VCaP (cell line): ENCODE measurements at regions not wholly inside any gene's neighbourhood (a gene's known extent, or its start where the extent isn't known, plus 50 kb on each side); places are given as distances from the start of the nearest gene placed in this dataset.

Experiments used
- H3K27ac ChIP-seq: fragments of 450-650 bp; 2 replicates; pipeline ENCODE4 v1.5.1; 2017
- CTCF ChIP-seq: fragments of 450-650 bp; conservative IDR thresholded peaks from 2 replicates; pipeline ENCODE4 v1.5.1; 2017; ENCODE audit warnings: mild to moderate bottlenecking, moderate library complexity

- no peak overlapping the region for H3K27ac ChIP-seq
- no peak for TF ChIP-seq CTCF
These were observed 59.2 kb upstream of the FZD7 start for GRCh38 chr2:201974171-201975100.

- TF ChIP-seq CTCF, result no peak
- no peak overlapping the region for H3K27ac ChIP-seq
These were observed 58.2 kb upstream of the FZD7 start for GRCh38 chr2:201975434-201975833.

- no peak for TF ChIP-seq CTCF
- H3K27ac ChIP-seq, result no peak overlapping the region
These were observed 57.6 kb upstream of the FZD7 start for GRCh38 chr2:201975964-201976612.

- no peak for TF ChIP-seq CTCF
- no peak overlapping the region for H3K27ac ChIP-seq
These were observed 56.0 kb upstream of the FZD7 start for GRCh38 chr2:201977651-201978050.

GRCh38 chr2:201978333-201978732, 55.3 kb upstream of the FZD7 start:
- no peak for TF ChIP-seq CTCF
- no peak overlapping the region for H3K27ac ChIP-seq

GRCh38 chr2:201978986-201979385, 54.7 kb upstream of the FZD7 start:
- no peak for TF ChIP-seq CTCF

GRCh38 chr2:201980389-201980821, 53.2 kb upstream of the FZD7 start:
- TF ChIP-seq CTCF, result no peak
- H3K27ac ChIP-seq, result no peak overlapping the region

More at GRCh38 chr2:201978986-201979385, 54.7 kb upstream of the FZD7 start:
- no peak overlapping the region for H3K27ac ChIP-seq
